ENCODE measurements at regions not wholly inside any gene's neighbourhood (a gene's known extent, or its start where the extent isn't known, plus 50 kb on each side); places are given as distances from the start of the nearest gene placed in this dataset.
"Not testable (repeated sequence)": the region's sequence is repeated elsewhere in the genome, so short reads cannot be mapped to it uniquely, and the experiment has no call there.

GRCh38 chr12:97985834-97986233 is 523.2 kb downstream of the RMST start:
- H3K4me1 ChIP-seq (ENCODE audit: control extremely low read depth in 1 of 4, control insufficient read depth in 4 of 4, insufficient read depth in 4 of 4, low read length in 3 of 4), result no peaks in the 10 kb centered on the region
- no peaks in the 10 kb centered on the region for H3K36me3 ChIP-seq (ENCODE audit: control insufficient read depth in 4 of 4, insufficient read depth in 4 of 4, low read length in 3 of 4)
- DNase-seq, result no peak
- ChIA-PET CTCF (no interaction called here), POLR2A (no interaction called here)
- H3K9me3 ChIP-seq (ENCODE audit: control extremely low read depth in 1 of 5, control insufficient read depth in 4 of 5, insufficient read depth in 2 of 5, low read depth in 1 of 5, low read length in 4 of 5), result peaks cover 0 to 8% (median 0%) of the 10 kb centered on the region in 5 experiments
- H3K27ac ChIP-seq (ENCODE audit: insufficient read depth in 1 of 2, low read depth in 1 of 2, low read length in 2 of 2, poor library complexity in 1 of 2, severe bottlenecking in 2 of 2), result no peak overlapping the region
- H3K4me3 ChIP-seq (ENCODE audit: control insufficient read depth in 1 of 7, extremely low read depth in 1 of 7, insufficient read depth in 4 of 7, low read depth in 2 of 7, low read length in 6 of 7), result no peak overlapping the region
- 86% methylated on average over 2 of the region's 5 CpGs for WGBS (ENCODE audit: insufficient coverage)
- no peaks in the 10 kb centered on the region for H3K27me3 ChIP-seq (replicated peaks in 2 of 5; ENCODE audit: control insufficient read depth in 4 of 5, insufficient read depth in 5 of 5, low read length in 4 of 5)

DNA sequence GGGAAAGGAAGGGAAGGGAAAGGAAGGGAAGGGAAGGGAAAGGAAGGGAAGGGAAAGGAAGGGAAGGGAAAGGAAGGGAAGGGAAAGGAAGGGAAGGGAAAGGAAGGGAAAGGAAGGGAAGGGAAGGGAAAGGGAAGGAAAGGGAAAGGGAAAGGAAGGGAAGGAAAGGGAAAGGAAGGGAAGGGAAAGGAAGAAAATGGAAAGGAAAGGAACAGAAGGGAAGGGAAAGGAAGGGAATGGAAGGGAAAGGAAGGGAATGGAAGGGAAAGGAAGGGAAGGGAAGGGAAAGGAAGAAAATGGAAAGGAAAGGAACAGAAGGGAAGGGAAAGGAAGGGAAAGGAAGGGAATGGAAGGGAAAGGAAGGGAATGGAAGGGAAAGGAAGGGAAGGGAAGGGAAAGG is 526.0 kb downstream of the RMST start:
- H3K9me3 ChIP-seq (ENCODE audit: control extremely low read depth in 1 of 5, control insufficient read depth in 4 of 5, insufficient read depth in 2 of 5, low read depth in 1 of 5, low read length in 4 of 5); CTCF ChIA-PET; H3K27ac ChIP-seq (ENCODE audit: insufficient read depth in 1 of 2, low read depth in 1 of 2, low read length in 2 of 2, poor library complexity in 1 of 2, severe bottlenecking in 2 of 2); DNase-seq; H3K36me3 ChIP-seq (ENCODE audit: control insufficient read depth in 4 of 4, insufficient read depth in 4 of 4, low read length in 3 of 4); H3K27me3 ChIP-seq (replicated peaks in 2 of 5; ENCODE audit: control insufficient read depth in 4 of 5, insufficient read depth in 5 of 5, low read length in 4 of 5); POLR2A ChIA-PET; H3K4me1 ChIP-seq (ENCODE audit: control extremely low read depth in 1 of 4, control insufficient read depth in 4 of 4, insufficient read depth in 4 of 4, low read length in 3 of 4); H3K4me3 ChIP-seq (ENCODE audit: control insufficient read depth in 1 of 7, extremely low read depth in 1 of 7, insufficient read depth in 4 of 7, low read depth in 2 of 7, low read length in 6 of 7): not testable (repeated sequence)

DNA sequence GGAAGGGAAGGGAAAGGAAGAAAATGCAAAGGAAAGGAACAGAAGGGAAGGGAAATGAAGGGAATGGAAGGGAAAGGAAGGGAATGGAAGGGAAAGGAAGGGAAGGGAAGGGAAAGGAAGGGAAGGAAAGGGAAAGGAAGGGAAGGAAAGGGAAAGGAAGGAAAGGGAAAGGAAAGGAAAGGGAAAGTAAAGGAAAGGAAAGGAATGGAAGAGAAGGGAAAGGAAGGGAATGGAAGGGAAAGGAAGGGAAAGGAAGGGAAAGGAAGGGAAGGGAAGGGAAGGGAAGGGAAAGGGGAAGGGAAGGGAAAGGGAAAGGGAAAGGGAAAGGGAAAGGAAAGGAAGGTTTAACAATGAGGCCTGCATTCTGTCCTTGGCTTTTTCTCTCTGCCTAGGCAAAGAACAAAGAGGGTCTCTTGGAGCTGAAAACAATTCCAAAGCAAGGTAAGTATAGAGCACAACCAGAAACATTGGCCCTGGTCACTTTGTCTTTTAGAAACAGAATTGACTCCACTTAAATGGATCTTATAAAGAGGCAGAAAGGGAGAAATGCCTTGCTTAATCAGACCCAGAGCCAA is 525.9 kb upstream of the TMPO start:
- H3K27ac ChIP-seq (ENCODE audit: insufficient read depth in 1 of 2, low read depth in 1 of 2, low read length in 2 of 2, poor library complexity in 1 of 2, severe bottlenecking in 2 of 2), result no peak overlapping the region
- DNase-seq, result no peak
- H3K27me3 ChIP-seq (replicated peaks in 2 of 5; ENCODE audit: control insufficient read depth in 4 of 5, insufficient read depth in 5 of 5, low read length in 4 of 5), result no peaks in the 10 kb centered on the region
- no peaks in the 10 kb centered on the region for H3K4me1 ChIP-seq (ENCODE audit: control extremely low read depth in 1 of 4, control insufficient read depth in 4 of 4, insufficient read depth in 4 of 4, low read length in 3 of 4)
- CTCF ChIA-PET, result no interaction called here
- H3K9me3 ChIP-seq (ENCODE audit: control extremely low read depth in 1 of 5, control insufficient read depth in 4 of 5, insufficient read depth in 2 of 5, low read depth in 1 of 5, low read length in 4 of 5), result peaks cover 0 to 5% (median 2%) of the 10 kb centered on the region in 5 experiments
- no peaks in the 10 kb centered on the region for H3K36me3 ChIP-seq (ENCODE audit: control insufficient read depth in 4 of 4, insufficient read depth in 4 of 4, low read length in 3 of 4)
- POLR2A ChIA-PET, result no interaction called here
- H3K4me3 ChIP-seq (ENCODE audit: control insufficient read depth in 1 of 7, extremely low read depth in 1 of 7, insufficient read depth in 4 of 7, low read depth in 2 of 7, low read length in 6 of 7), result no peak overlapping the region

DNA sequence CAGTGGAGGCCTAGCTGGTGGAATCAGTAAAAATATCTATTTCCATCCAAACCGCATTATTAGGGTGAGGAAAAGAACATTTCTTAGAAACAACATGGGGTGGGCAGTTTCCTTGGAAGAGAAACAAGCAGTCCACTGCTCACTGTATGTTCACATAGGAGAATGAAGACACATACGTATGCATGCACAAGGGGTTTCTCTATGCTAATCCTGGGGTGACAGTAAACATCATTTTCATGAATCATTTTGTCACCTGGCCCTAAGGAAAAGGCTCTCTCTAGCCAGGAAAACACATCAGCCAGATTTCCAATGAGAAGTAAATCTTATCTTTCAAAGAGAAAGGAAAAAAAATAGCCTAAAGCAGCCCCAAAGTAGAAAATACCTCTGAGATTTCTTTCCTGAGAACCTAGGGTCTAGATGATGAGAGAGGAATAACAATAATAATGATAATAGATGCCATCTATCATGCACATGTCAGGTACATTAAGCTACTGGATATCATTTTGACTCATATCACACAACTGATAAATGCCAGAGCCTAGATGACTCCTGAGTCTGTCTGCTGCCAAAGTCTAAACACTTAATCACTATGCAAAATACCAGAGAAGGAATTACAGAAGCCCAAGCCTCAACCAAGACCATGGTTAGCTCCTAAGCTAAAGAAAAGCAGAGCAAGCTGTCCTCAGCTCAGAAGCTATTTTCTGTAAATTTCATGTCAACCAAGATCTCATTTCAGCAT is 520.5 kb upstream of the TMPO start:
- ChIA-PET POLR2A (no interaction called here), CTCF (no interaction called here)
- Histone ChIP-seq H3K4me1 (ENCODE audit: control extremely low read depth in 1 of 4, control insufficient read depth in 4 of 4, insufficient read depth in 4 of 4, low read length in 3 of 4) (no peaks in the 10 kb centered on the region), H3K9me3 (ENCODE audit: control extremely low read depth in 1 of 5, control insufficient read depth in 4 of 5, insufficient read depth in 2 of 5, low read depth in 1 of 5, low read length in 4 of 5) (peaks cover 0 to 2% (median 0%) of the 10 kb centered on the region in 5 experiments), H3K36me3 (ENCODE audit: control insufficient read depth in 4 of 4, insufficient read depth in 4 of 4, low read length in 3 of 4) (no peaks in the 10 kb centered on the region), H3K4me3 (ENCODE audit: control insufficient read depth in 1 of 7, extremely low read depth in 1 of 7, insufficient read depth in 4 of 7, low read depth in 2 of 7, low read length in 6 of 7) (no peak overlapping the region), H3K27ac (ENCODE audit: insufficient read depth in 1 of 2, low read depth in 1 of 2, low read length in 2 of 2, poor library complexity in 1 of 2, severe bottlenecking in 2 of 2) (no peak overlapping the region), H3K27me3 (replicated peaks in 2 of 5; ENCODE audit: control insufficient read depth in 4 of 5, insufficient read depth in 5 of 5, low read length in 4 of 5) (no peaks in the 10 kb centered on the region)
- 100% methylated on average over 2 of the region's 2 CpGs for WGBS (ENCODE audit: insufficient coverage)
- no peak for DNase-seq

DNA sequence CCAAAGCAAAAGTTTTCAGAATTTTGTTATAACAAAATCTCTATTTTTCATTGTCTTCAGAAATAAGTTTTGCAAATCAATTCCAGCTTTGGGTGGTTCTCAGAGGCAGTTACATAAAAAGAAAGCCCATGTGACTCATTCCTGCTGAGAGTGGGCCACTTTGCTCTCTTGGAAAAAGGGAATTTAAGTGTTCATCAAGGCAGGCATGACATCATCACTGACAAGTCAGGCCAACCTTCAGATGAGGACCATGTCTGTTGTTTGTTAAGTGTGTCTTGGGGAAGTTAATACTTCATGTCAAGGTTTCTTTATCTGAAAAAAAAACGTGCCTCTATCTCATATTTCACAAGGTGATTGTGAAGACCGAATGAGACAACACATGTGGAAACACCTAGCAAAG is 519.8 kb upstream of the TMPO start:
- H3K27me3 ChIP-seq (replicated peaks in 2 of 5; ENCODE audit: control insufficient read depth in 4 of 5, insufficient read depth in 5 of 5, low read length in 4 of 5), result no peaks in the 10 kb centered on the region
- CTCF ChIA-PET, result no interaction called here
- peaks cover 0 to 2% (median 0%) of the 10 kb centered on the region in 5 experiments for H3K9me3 ChIP-seq (ENCODE audit: control extremely low read depth in 1 of 5, control insufficient read depth in 4 of 5, insufficient read depth in 2 of 5, low read depth in 1 of 5, low read length in 4 of 5)
- no peak overlapping the region for H3K27ac ChIP-seq (ENCODE audit: insufficient read depth in 1 of 2, low read depth in 1 of 2, low read length in 2 of 2, poor library complexity in 1 of 2, severe bottlenecking in 2 of 2)
- H3K4me1 ChIP-seq (ENCODE audit: control extremely low read depth in 1 of 4, control insufficient read depth in 4 of 4, insufficient read depth in 4 of 4, low read length in 3 of 4), result no peaks in the 10 kb centered on the region
- POLR2A ChIA-PET, result no interaction called here
- DNase-seq, result no peak
- 60% methylated on average over 1 of the region's 2 CpGs for WGBS (ENCODE audit: insufficient coverage)
- H3K4me3 ChIP-seq (ENCODE audit: control insufficient read depth in 1 of 7, extremely low read depth in 1 of 7, insufficient read depth in 4 of 7, low read depth in 2 of 7, low read length in 6 of 7), result no peak overlapping the region
- no peaks in the 10 kb centered on the region for H3K36me3 ChIP-seq (ENCODE audit: control insufficient read depth in 4 of 4, insufficient read depth in 4 of 4, low read length in 3 of 4)

DNA sequence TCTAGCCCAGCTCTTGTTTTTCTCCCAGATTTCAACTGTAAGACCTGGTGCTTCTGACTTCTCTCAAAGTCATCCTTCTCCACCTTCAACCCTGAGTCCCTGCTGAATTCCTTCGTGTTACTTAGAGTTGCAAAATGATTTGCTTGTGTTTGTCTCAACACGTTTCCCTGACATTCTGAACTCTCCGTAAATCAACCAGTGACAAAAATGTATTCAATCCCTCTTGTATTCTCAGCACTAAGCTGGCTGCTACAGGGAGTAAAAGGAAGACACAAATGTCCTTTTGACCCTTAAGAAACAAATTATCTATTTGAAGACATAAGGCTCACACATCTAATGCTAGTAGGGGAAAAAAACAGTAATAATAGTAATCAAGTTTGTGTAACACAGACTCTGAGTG is 514.0 kb upstream of the TMPO start:
- Histone ChIP-seq H3K27ac (ENCODE audit: insufficient read depth in 1 of 2, low read depth in 1 of 2, low read length in 2 of 2, poor library complexity in 1 of 2, severe bottlenecking in 2 of 2) (no peak overlapping the region), H3K4me1 (ENCODE audit: control extremely low read depth in 1 of 4, control insufficient read depth in 4 of 4, insufficient read depth in 4 of 4, low read length in 3 of 4) (no peaks in the 10 kb centered on the region), H3K4me3 (ENCODE audit: control insufficient read depth in 1 of 7, extremely low read depth in 1 of 7, insufficient read depth in 4 of 7, low read depth in 2 of 7, low read length in 6 of 7) (no peak overlapping the region), H3K27me3 (replicated peaks in 2 of 5; ENCODE audit: control insufficient read depth in 4 of 5, insufficient read depth in 5 of 5, low read length in 4 of 5) (peaks cover 0 to 6% (median 0%) of the 10 kb centered on the region in 5 experiments), H3K36me3 (ENCODE audit: control insufficient read depth in 4 of 4, insufficient read depth in 4 of 4, low read length in 3 of 4) (no peaks in the 10 kb centered on the region), H3K9me3 (ENCODE audit: control extremely low read depth in 1 of 5, control insufficient read depth in 4 of 5, insufficient read depth in 2 of 5, low read depth in 1 of 5, low read length in 4 of 5) (no peaks in the 10 kb centered on the region)
- ChIA-PET CTCF (interaction anchor here (1.1 kb wide), 1 partner anchor 35 kb away, joined by 3 read pairs; no protein-coding TSS in a partner anchor), POLR2A (no interaction called here)
- no peak for DNase-seq
- WGBS (ENCODE audit: insufficient coverage), result no CpG with 5 or more reads among the region's 3 CpGs

DNA sequence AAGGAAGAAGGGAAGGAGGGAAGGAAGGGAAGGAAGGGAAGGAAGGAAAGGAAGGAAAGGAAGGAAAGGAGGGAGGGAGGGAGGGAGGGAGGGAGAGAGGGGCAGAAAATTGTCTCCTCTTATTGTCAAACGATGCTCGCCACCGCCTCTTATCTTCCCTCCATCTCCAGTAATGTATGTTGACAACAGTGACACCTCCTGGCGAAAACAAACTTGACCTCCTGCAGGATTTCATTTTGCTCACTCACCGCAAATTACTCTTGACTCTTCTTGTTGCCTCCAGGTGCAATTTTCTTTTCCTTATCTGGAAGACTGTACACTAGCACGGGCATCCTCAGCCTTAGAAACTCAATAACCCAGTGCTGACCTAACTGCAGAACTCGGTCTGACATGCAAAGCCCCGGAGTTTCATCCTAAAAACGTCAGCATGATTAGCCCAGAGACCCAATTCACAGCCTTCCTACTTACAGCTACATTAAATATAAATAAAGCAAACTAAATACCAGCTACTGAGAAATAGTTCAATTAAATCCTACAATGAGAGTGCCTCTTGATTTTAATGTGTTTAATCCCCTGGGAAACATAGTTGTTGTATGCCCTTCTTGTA is 512.4 kb upstream of the TMPO start:
- WGBS (ENCODE audit: insufficient coverage), result 8% methylated on average over 3 of the region's 9 CpGs
- no peaks in the 10 kb centered on the region for H3K9me3 ChIP-seq (ENCODE audit: control extremely low read depth in 1 of 5, control insufficient read depth in 4 of 5, insufficient read depth in 2 of 5, low read depth in 1 of 5, low read length in 4 of 5)
- H3K27me3 ChIP-seq (replicated peaks in 2 of 5; ENCODE audit: control insufficient read depth in 4 of 5, insufficient read depth in 5 of 5, low read length in 4 of 5), result peaks cover 0 to 6% (median 0%) of the 10 kb centered on the region in 5 experiments
- DNase-seq, result peak; percentile 25 to 52 (median 51)
- no peak overlapping the region for H3K27ac ChIP-seq (ENCODE audit: insufficient read depth in 1 of 2, low read depth in 1 of 2, low read length in 2 of 2, poor library complexity in 1 of 2, severe bottlenecking in 2 of 2)
- ChIA-PET POLR2A (no interaction called here), CTCF (no interaction called here)
- H3K4me3 ChIP-seq (ENCODE audit: control insufficient read depth in 1 of 7, extremely low read depth in 1 of 7, insufficient read depth in 4 of 7, low read depth in 2 of 7, low read length in 6 of 7), result no peak overlapping the region
- H3K4me1 ChIP-seq (ENCODE audit: control extremely low read depth in 1 of 4, control insufficient read depth in 4 of 4, insufficient read depth in 4 of 4, low read length in 3 of 4), result no peaks in the 10 kb centered on the region
- H3K36me3 ChIP-seq (ENCODE audit: control insufficient read depth in 4 of 4, insufficient read depth in 4 of 4, low read length in 3 of 4), result no peaks in the 10 kb centered on the region
